Activated CD4-positive, alpha-beta T cell treated with anti-CD3 and anti-CD28 coated beads, Interleukin-2, amount 50 U/mL, for 24 hours (primary cell): ENCODE measurements at regions not wholly inside any gene's neighbourhood (a gene's known extent, or its start where the extent isn't known, plus 50 kb on each side); places are given as distances from the start of the nearest gene placed in this dataset.
A peak's percentile ranks its signal among the peaks of the same experiment; 100 is the strongest.
"Not testable (repeated sequence)": the region's sequence is repeated elsewhere in the genome, so short reads cannot be mapped to it uniquely, and the experiment has no call there.

ENCODE experiments used
- DNase-seq, 2 donors: peaks; one replicate each; pipeline ENCODE4 v3.0.0-alpha.2; 2020; ENCODE audit warnings: low read depth in 1 of 2, low spot score in 1 of 2

- no peak for DNase-seq
These were observed 117.6 kb downstream of the MRPL39 start for GRCh38 chr21:25489673-25490072.

GRCh38 chr21:25487046-25487594 lies 120.2 kb downstream of the MRPL39 start:
- DNase-seq, result no peak

- no peak for DNase-seq
These were observed 121.4 kb downstream of the MRPL39 start for GRCh38 chr21:25485914-25486313.

GRCh38 chr21:25467896-25468295 lies 139.4 kb downstream of the MRPL39 start:
- DNase-seq, result no peak

- not testable (repeated sequence) for DNase-seq
These were observed 140.2 kb downstream of the MRPL39 start for GRCh38 chr21:25467071-25467470.

GRCh38 chr21:25466470-25466869 lies 140.8 kb downstream of the MRPL39 start:
- DNase-seq, result no peak

- DNase-seq, result no peak
These were observed 142.0 kb downstream of the MRPL39 start for GRCh38 chr21:25465263-25465662.

- no peak for DNase-seq
These were observed 143.0 kb downstream of the MRPL39 start for GRCh38 chr21:25464275-25464674.

GRCh38 chr21:25462517-25462971 lies 144.7 kb downstream of the MRPL39 start:
- no peak for DNase-seq

- DNase-seq, result no peak
These were observed 145.6 kb downstream of the MRPL39 start for GRCh38 chr21:25461725-25462124.

GRCh38 chr21:25459993-25460392 lies 147.3 kb downstream of the MRPL39 start:
- DNase-seq, result no peak

GRCh38 chr21:25459365-25459764 lies 147.9 kb downstream of the MRPL39 start:
- DNase-seq, result no peak

- no peak for DNase-seq
These were observed 148.8 kb downstream of the MRPL39 start for GRCh38 chr21:25458484-25458883.

- no peak for DNase-seq
These were observed 149.3 kb downstream of the MRPL39 start for GRCh38 chr21:25457946-25458345.

GRCh38 chr21:25457411-25457810 lies 149.9 kb downstream of the MRPL39 start:
- no peak for DNase-seq

GRCh38 chr21:25456672-25457071 lies 150.6 kb downstream of the MRPL39 start:
- peak in 1 of 2 donors; percentile 57 for DNase-seq

GRCh38 chr21:25453524-25453923 lies 153.8 kb downstream of the MRPL39 start:
- no peak for DNase-seq

- DNase-seq, result no peak
These were observed 157.3 kb downstream of the MRPL39 start for GRCh38 chr21:25449950-25450349.

GRCh38 chr21:25441835-25442234 lies 165.4 kb downstream of the MRPL39 start:
- no peak for DNase-seq

GRCh38 chr21:25437465-25437864 lies 169.8 kb downstream of the MRPL39 start:
- not testable (repeated sequence) for DNase-seq

- peak in 1 of 2 donors; percentile 17 for DNase-seq
These were observed 178.7 kb downstream of the MRPL39 start for GRCh38 chr21:25428537-25428936.

GRCh38 chr21:25427828-25428227 lies 179.5 kb downstream of the MRPL39 start:
- DNase-seq, result no peak

GRCh38 chr21:25426580-25426979 lies 180.7 kb downstream of the MRPL39 start:
- DNase-seq, result no peak

GRCh38 chr21:25425156-25425555 lies 182.1 kb downstream of the MRPL39 start:
- no peak for DNase-seq
